LNCaP clone FGC (cell line): ENCODE measurements at regions not wholly inside any gene's neighbourhood (a gene's known extent, or its start where the extent isn't known, plus 50 kb on each side); places are given as distances from the start of the nearest gene placed in this dataset.

ENCODE experiments used
- DNase-seq: peaks from one replicate; pipeline ENCODE4 v3.0.0-alpha.2; 2011; ENCODE audit warnings: low read depth
- H3K4me3 ChIP-seq: 2 replicates; pipeline ENCODE4 v1.5.1; 2011; ENCODE audit warnings: mild to moderate bottlenecking, low read depth, low read length, control low read depth
- TF ChIP-seq, protein P1 (sequence below): IDR thresholded peaks from 2 replicates; pipeline ENCODE4 v1.5.1; 2012; ENCODE audit warnings: mild to moderate bottlenecking; ENCODE audit not compliant: control insufficient read depth, insufficient read depth; ENCODE audit errors: extremely low read depth

GRCh38 chr1:14003552-14003951 is 303.6 kb downstream of the PRDM2 start:
- DNase-seq: no peak
- H3K4me3 ChIP-seq: no peak overlapping the region
- TF ChIP-seq, protein P1, sequence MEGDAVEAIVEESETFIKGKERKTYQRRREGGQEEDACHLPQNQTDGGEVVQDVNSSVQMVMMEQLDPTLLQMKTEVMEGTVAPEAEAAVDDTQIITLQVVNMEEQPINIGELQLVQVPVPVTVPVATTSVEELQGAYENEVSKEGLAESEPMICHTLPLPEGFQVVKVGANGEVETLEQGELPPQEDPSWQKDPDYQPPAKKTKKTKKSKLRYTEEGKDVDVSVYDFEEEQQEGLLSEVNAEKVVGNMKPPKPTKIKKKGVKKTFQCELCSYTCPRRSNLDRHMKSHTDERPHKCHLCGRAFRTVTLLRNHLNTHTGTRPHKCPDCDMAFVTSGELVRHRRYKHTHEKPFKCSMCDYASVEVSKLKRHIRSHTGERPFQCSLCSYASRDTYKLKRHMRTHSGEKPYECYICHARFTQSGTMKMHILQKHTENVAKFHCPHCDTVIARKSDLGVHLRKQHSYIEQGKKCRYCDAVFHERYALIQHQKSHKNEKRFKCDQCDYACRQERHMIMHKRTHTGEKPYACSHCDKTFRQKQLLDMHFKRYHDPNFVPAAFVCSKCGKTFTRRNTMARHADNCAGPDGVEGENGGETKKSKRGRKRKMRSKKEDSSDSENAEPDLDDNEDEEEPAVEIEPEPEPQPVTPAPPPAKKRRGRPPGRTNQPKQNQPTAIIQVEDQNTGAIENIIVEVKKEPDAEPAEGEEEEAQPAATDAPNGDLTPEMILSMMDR: no peak

DNA sequence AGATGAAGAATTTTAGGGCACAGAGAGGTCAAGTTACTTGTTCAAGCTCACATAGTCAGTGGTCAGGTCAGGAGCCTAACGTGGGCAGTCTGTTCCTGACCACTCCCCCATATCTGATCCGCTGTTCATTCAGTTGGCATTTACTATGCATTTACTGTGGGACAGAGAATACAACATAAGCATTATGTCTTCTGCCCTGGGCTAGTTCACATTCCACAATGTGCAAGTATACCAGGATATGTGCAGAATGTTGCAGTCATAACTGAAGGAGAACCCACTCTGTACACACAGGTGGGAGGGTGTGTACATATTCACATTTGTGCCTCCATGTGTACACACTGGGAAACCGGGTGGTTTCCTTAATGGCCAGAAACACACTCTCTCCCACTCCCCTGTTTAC is 309.6 kb downstream of the PRDM2 start:
- DNase-seq: no peak
- no peak overlapping the region for H3K4me3 ChIP-seq
- TF ChIP-seq, protein P1: no peak

DNA sequence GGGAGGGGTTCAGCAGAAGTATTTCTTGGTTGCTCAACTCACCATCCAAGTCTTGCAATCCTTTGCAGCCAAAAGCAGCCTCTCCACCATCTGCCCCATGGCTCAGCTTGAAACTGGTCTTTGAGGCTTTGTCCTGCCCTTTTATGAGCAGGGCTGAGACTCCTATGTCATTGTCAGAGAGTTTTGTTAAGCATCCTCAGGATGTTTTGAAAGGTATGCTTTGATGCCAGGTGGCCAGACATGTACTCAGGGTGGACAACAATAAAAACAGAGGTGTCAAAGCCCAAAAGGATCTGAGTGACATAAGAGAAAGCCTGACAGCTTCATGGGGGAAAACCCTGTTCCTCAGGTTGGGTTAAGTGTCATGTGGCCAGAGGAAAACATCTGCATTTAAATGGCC is 310.5 kb downstream of the PRDM2 start:
- no peak overlapping the region for H3K4me3 ChIP-seq
- TF ChIP-seq, protein P1: no peak
- no peak for DNase-seq

DNA sequence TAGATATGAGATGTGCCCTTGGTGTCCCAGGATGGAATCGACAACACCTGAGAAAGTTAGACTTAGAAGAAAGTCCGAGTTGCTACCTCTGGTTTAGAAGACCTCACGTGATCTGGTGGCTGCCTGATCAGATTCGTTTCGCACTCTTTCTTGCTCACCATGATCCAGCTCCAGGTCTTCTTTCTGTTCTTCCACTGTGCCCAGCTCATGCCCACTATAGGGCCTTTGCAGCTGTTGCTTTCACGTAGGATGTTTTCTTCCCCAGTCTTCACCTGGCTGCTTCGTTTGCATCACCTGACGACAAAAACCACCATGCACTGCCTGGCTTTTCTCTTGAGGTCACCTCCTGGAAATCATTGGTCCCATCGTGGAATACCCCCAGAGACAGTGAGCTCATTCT is 311.1 kb downstream of the PRDM2 start:
- TF ChIP-seq, protein P1: no peak
- H3K4me3 ChIP-seq: no peak overlapping the region
- no peak for DNase-seq

DNA sequence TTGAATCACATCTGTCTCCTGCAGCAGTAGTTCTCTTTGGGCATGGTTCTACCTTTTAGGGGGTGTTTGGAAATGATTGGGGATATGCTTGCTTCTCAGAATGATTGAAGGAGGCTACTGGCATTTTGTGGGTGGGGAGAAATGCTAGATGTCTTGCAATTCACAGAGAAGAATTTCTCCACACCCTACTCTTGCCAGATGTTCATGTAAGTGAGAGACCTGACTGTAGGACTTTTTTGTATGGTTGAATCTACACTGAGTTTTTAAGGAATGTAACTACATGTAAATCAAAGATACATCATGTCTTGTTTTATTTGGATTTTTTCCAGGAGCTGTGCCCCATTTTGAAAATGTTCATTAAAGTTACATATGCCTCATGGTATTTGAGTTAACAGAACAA is 311.9 kb downstream of the PRDM2 start:
- no peak for DNase-seq
- H3K4me3 ChIP-seq: no peak overlapping the region
- TF ChIP-seq, protein P1: no peak

DNA sequence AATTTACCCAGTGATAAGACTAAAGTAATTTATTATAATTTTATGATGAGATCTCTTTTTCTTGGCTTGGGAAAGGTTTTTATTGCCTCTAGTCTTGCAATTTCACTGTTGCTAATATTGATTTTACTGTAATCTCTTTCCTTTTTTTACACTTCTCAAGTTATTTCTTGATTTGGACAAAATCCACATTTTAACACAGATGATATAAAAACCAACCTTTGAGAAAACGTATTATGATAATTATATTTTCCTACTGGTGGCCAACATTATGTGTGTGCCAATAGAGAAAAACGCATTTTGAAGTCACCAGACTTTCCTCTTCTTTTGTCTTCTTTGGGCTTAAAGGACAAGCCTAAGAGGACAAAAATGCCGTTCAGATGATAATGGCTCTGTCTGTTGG is 314.9 kb downstream of the PRDM2 start:
- no peak for DNase-seq

DNA sequence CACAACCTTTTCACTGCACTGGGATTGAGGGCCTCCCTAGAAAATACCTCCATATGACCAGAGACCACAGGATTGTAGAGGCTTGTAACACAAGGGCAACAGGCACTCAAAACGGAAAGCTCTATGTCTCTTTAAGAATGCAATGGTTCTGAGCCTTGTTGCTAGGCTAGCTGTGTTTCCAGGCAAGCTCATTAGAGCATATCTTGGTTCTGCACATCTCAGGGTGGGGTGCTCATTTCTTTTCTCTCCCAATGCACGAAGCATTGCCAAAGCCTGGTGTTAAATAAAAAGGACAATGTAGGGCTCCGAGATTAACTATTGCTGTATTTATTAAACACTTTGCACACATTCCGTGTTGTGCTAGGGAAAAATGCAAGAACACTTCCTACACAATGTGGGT is 315.9 kb downstream of the PRDM2 start:
- TF ChIP-seq, protein P1: no peak
- DNase-seq: no peak

More for the DNA sequence above, 314.9 kb downstream of the PRDM2 start:
- H3K4me3 ChIP-seq: no peak overlapping the region
- TF ChIP-seq, protein P1: no peak

More for the DNA sequence above, 315.9 kb downstream of the PRDM2 start:
- H3K4me3 ChIP-seq: no peak overlapping the region
